CD14-positive monocyte (primary cell): ENCODE measurements at regions not wholly inside any gene's neighbourhood (a gene's known extent, or its start where the extent isn't known, plus 50 kb on each side); places are given as distances from the start of the nearest gene placed in this dataset.

Experiments used
- DNase-seq, 3 donors: peaks; one replicate each; pipeline ENCODE4 v3.0.0-alpha.2; 2011 to 2022
- H2AFZ ChIP-seq: 2 replicates; pipeline ENCODE4 v1.6.0; 2012; ENCODE audit warnings: mild to moderate bottlenecking, low read depth, low read length, inconsistent platforms; ENCODE audit not compliant: insufficient read depth, poor library complexity, severe bottlenecking
- H3K27ac ChIP-seq, 2 donors: 1 replicate in 1 of 2; 2 replicates in 1 of 2; pipeline ENCODE4 v1.5.1; 2012 to 2013; ENCODE audit warnings: low read length in 2 of 2, control low read depth in 1 of 2, inconsistent platforms in 1 of 2, low read depth in 1 of 2, mild to moderate bottlenecking in 1 of 2
- H3K27me3 ChIP-seq, 2 donors: one replicate each; pipeline versions ENCODE4 v1.6.0 to v1.6.1; 2011 to 2013; ENCODE audit warnings: low read length in 2 of 2; ENCODE audit not compliant: control insufficient read depth in 2 of 2, insufficient read depth in 2 of 2
- H3K36me3 ChIP-seq, 2 donors: replicated peaks in 1 of 2; 1 replicate in 1 of 2; 2 replicates in 1 of 2; pipeline versions ENCODE4 v1.5.1 to v1.6.1; 2012 to 2013; ENCODE audit warnings: low read length in 2 of 2, control low read depth in 1 of 2, inconsistent platforms in 1 of 2, mild to moderate bottlenecking in 1 of 2; ENCODE audit not compliant: insufficient read depth in 2 of 2, control insufficient read depth in 1 of 2
- H3K4me1 ChIP-seq, 2 donors: 1 replicate in 1 of 2; 2 replicates in 1 of 2; pipeline versions ENCODE4 v1.5.1 to v1.6.1; 2012 to 2013; ENCODE audit warnings: low read length in 2 of 2, control low read depth in 1 of 2, inconsistent platforms in 1 of 2, mild to moderate bottlenecking in 1 of 2, moderate library complexity in 1 of 2; ENCODE audit not compliant: insufficient read depth in 2 of 2, control insufficient read depth in 1 of 2
- H3K4me2 ChIP-seq: replicated peaks from 2 replicates; pipeline ENCODE3; 2012; ENCODE audit warnings: low read length, moderate library complexity, mild to moderate bottlenecking; ENCODE audit not compliant: poor library complexity, severe bottlenecking; ENCODE audit errors: extremely low read depth
- H3K4me3 ChIP-seq, 3 experiments: fragments of 200-600 bp in 1 of 3; sonication (generic) in 1 of 3; replicated peaks in 1 of 3; 1 replicate in 2 of 3; 2 replicates in 1 of 3; pipeline ENCODE4 v1.5.1; 2011 to 2013; ENCODE audit warnings: low read length in 3 of 3, mild to moderate bottlenecking in 3 of 3, control low read depth in 2 of 3, low read depth in 2 of 3, inconsistent platforms in 1 of 3, moderate library complexity in 1 of 3
- H3K79me2 ChIP-seq: 2 replicates; pipeline ENCODE4 v1.6.0; 2012; ENCODE audit warnings: mild to moderate bottlenecking, control low read depth, inconsistent platforms, low read length, moderate library complexity; ENCODE audit not compliant: insufficient read depth
- H3K9ac ChIP-seq: 2 replicates; pipeline ENCODE4 v1.6.0; 2017; ENCODE audit warnings: low read length, mild to moderate bottlenecking; ENCODE audit not compliant: insufficient read depth, poor library complexity, severe bottlenecking
- H3K9me3 ChIP-seq, 2 donors: replicated peaks in 1 of 2; 1 replicate in 1 of 2; 2 replicates in 1 of 2; pipeline versions ENCODE4 v1.5.1 to v1.6.1; 2012 to 2013; ENCODE audit warnings: low read length in 2 of 2, control low read depth in 1 of 2; ENCODE audit not compliant: control insufficient read depth in 1 of 2, insufficient read depth in 1 of 2
- H4K20me1 ChIP-seq: 2 replicates; pipeline ENCODE4 v1.6.0; 2012; ENCODE audit warnings: mild to moderate bottlenecking, low read length, control low read depth, moderate library complexity; ENCODE audit not compliant: insufficient read depth
- H3K27ac Mint-ChIP-seq, 7 donors: one replicate each; pipeline ENCODE4 v1.8.0; 2020; ENCODE audit warnings: mild to moderate bottlenecking in 7 of 7, mixed read lengths in 7 of 7, moderate library complexity in 6 of 7, inconsistent platforms in 2 of 7
- H3K27me3 Mint-ChIP-seq, 3 donors: one replicate each; pipeline ENCODE4 v1.8.0; 2021 to 2022; ENCODE audit warnings: low read depth in 3 of 3, mild to moderate bottlenecking in 3 of 3, mixed read lengths in 3 of 3, moderate library complexity in 3 of 3, inconsistent platforms in 1 of 3
- H3K36me3 Mint-ChIP-seq, 2 donors: one replicate each; pipeline ENCODE4 v1.8.0; 2020; ENCODE audit warnings: mixed read lengths in 2 of 2, inconsistent platforms in 1 of 2, mild to moderate bottlenecking in 1 of 2
- H3K4me1 Mint-ChIP-seq: one replicate; pipeline ENCODE4 v1.8.0; 2020; ENCODE audit warnings: mild to moderate bottlenecking, mixed read lengths
- H3K4me3 Mint-ChIP-seq, 2 donors: one replicate each; pipeline ENCODE4 v1.8.0; 2020; ENCODE audit warnings: mild to moderate bottlenecking in 2 of 2, mixed read lengths in 2 of 2, moderate library complexity in 1 of 2
- H3K9me3 Mint-ChIP-seq, 7 donors: one replicate each; pipeline ENCODE4 v1.8.0; 2020 to 2022; ENCODE audit warnings: mixed read lengths in 7 of 7, mild to moderate bottlenecking in 6 of 7, moderate library complexity in 6 of 7, inconsistent platforms in 2 of 7
- CTCF ChIP-seq: fragments of 200-600 bp; IDR thresholded peaks from one replicate; pipeline ENCODE4 v1.8.0; 2022; ENCODE audit warnings: antibody characterized with exemption, mild to moderate bottlenecking
- WGBS: methylation state at CpG from one replicate; pipeline ENCODE4 v1.1.5; 2013; ENCODE audit warnings: missing lambda C conversion rate; ENCODE audit not compliant: insufficient coverage; 5-methylcytosine and 5-hydroxymethylcytosine counted together
- intact Hi-C, 2 donors: fragments of 100-400 bp; cut with micrococcal nuclease; formaldehyde crosslinking; loops; one replicate each; pipeline versions ENCODE4 v1.15.0 to v1.15.1; 2023

GRCh38 chr5:5800801-5801761 is 378.6 kb downstream of the ICE1 start:
- Histone ChIP-seq H3K27ac (no peak overlapping the region), H3K27me3 (no peaks in the 10 kb centered on the region), H3K4me3 (no peak overlapping the region), H3K9me3 (peaks cover 0 to 3% of the 10 kb centered on the region in 2 donors), H3K36me3 (no peaks in the 10 kb centered on the region), H2AFZ (no peak overlapping the region), H3K4me1 (no peaks in the 10 kb centered on the region), H3K79me2 (no peaks in the 10 kb centered on the region), H3K4me2 (no peak overlapping the region), H3K9ac (no peak overlapping the region), H4K20me1 (no peaks in the 10 kb centered on the region)
- H3K27me3 Mint-ChIP-seq: peaks cover 0 to 2% (median 0%) of the 10 kb centered on the region in 3 donors
- no peaks in the 10 kb centered on the region for H3K4me1 Mint-ChIP-seq
- TF ChIP-seq CTCF: no peak
- 56% methylated on average over 7 of the region's 11 CpGs for WGBS
- H3K4me3 Mint-ChIP-seq: no peak overlapping the region
- H3K9me3 Mint-ChIP-seq: peaks cover 0 to 9% (median 0%) of the 10 kb centered on the region in 7 donors
- no peak overlapping the region for H3K27ac Mint-ChIP-seq
- intact Hi-C loops: no loop called here
- no peaks in the 10 kb centered on the region for H3K36me3 Mint-ChIP-seq
- no peak for DNase-seq

GRCh38 chr5:5799826-5800225 is 377.3 kb downstream of the ICE1 start:
- H3K36me3 Mint-ChIP-seq: no peaks in the 10 kb centered on the region
- no peak overlapping the region for H3K27ac Mint-ChIP-seq
- peaks cover 0 to 3% of the 10 kb centered on the region in 2 donors for H3K9me3 ChIP-seq

More at GRCh38 chr5:5799826-5800225, 377.3 kb downstream of the ICE1 start:
- H3K4me1 ChIP-seq: no peaks in the 10 kb centered on the region
- no peak overlapping the region for H2AFZ ChIP-seq
- H3K4me2 ChIP-seq: no peak overlapping the region
- H3K4me1 Mint-ChIP-seq: no peaks in the 10 kb centered on the region
- H3K27me3 ChIP-seq: no peaks in the 10 kb centered on the region
- H3K36me3 ChIP-seq: no peaks in the 10 kb centered on the region
- no peaks in the 10 kb centered on the region for H4K20me1 ChIP-seq
- WGBS: 100% methylated on average over 1 of the region's 3 CpGs
- no peak overlapping the region for H3K27ac ChIP-seq
- H3K79me2 ChIP-seq: no peaks in the 10 kb centered on the region
- DNase-seq: no peak
- peaks cover 0 to 5% (median 0%) of the 10 kb centered on the region in 7 donors for H3K9me3 Mint-ChIP-seq
- intact Hi-C loops: no loop called here
- no peak overlapping the region for H3K4me3 Mint-ChIP-seq
- no peak for TF ChIP-seq CTCF
- no peak overlapping the region for H3K4me3 ChIP-seq
- no peaks in the 10 kb centered on the region for H3K27me3 Mint-ChIP-seq
- H3K9ac ChIP-seq: no peak overlapping the region
